ENCODE measurements at regions not wholly inside any gene's neighbourhood (a gene's known extent, or its start where the extent isn't known, plus 50 kb on each side); places are given as distances from the start of the nearest gene placed in this dataset.
A peak's percentile ranks its signal among the peaks of the same experiment; 100 is the strongest.

DNA sequence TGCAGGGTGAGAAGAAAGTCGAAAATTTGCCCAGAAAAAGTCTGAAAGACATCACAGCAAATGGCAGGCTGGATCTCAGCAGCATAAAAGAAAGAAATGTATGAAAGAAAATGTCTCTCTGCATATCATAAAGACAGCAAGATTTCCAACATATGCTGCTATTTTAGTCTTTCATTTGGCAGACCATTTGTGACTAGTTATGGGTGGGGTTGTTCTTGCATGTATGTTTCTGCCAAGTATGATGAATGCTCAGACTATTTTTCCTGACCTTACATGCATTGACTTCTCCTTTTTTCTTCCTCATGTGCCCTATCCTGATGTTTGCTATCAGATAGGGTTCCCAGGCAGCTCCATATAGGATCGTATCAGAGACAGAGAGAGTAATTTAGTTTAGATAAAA, 58.5 kb upstream of the PARD3B start:
- no peak for DNase-seq (ENCODE audit: low spot score)
- H3K4me1 ChIP-seq (ENCODE audit: insufficient read depth, poor library complexity, severe bottlenecking) = peaks cover 15% of the 10 kb centered on the region
- no peak overlapping the region for H3K4me3 ChIP-seq (ENCODE audit: severe bottlenecking)
- peak; percentile 71 for ATAC-seq (ENCODE audit: low read depth)
- no peaks in the 10 kb centered on the region for H3K27me3 ChIP-seq (ENCODE audit: insufficient read depth, poor library complexity, severe bottlenecking)
- no peak overlapping the region for H3K27ac ChIP-seq (ENCODE audit: poor library complexity, severe bottlenecking)
- H3K9me3 ChIP-seq (ENCODE audit: severe bottlenecking) = no peaks in the 10 kb centered on the region
- H3K36me3 ChIP-seq (ENCODE audit: low read depth) = no peaks in the 10 kb centered on the region
- no peak for TF ChIP-seq CTCF (IDR thresholded peaks at IDR 0.05; ENCODE audit: poor library complexity, severe bottlenecking)

GRCh38 chr2:204487447-204488229, 57.6 kb upstream of the PARD3B start:
- Histone ChIP-seq H3K36me3 (ENCODE audit: low read depth) (no peaks in the 10 kb centered on the region), H3K4me3 (ENCODE audit: severe bottlenecking) (no peak overlapping the region), H3K27me3 (ENCODE audit: insufficient read depth, poor library complexity, severe bottlenecking) (no peaks in the 10 kb centered on the region), H3K4me1 (ENCODE audit: insufficient read depth, poor library complexity, severe bottlenecking) (peaks cover 15% of the 10 kb centered on the region), H3K27ac (ENCODE audit: poor library complexity, severe bottlenecking) (no peak overlapping the region), H3K9me3 (ENCODE audit: severe bottlenecking) (no peaks in the 10 kb centered on the region)
- TF ChIP-seq CTCF (IDR thresholded peaks at IDR 0.05; ENCODE audit: poor library complexity, severe bottlenecking) = no peak
- DNase-seq (ENCODE audit: low spot score) (no peak), ATAC-seq (ENCODE audit: low read depth) (no peak)

- DNase-seq (ENCODE audit: low spot score) (no peak), ATAC-seq (ENCODE audit: low read depth) (peak; percentile 66; the same call in 2 of the 3 replicates)
- Histone ChIP-seq H3K36me3 (ENCODE audit: low read depth) (no peaks in the 10 kb centered on the region), H3K27me3 (ENCODE audit: insufficient read depth, poor library complexity, severe bottlenecking) (no peaks in the 10 kb centered on the region), H3K9me3 (ENCODE audit: severe bottlenecking) (no peaks in the 10 kb centered on the region), H3K4me1 (ENCODE audit: insufficient read depth, poor library complexity, severe bottlenecking) (peaks cover 13% of the 10 kb centered on the region), H3K4me3 (ENCODE audit: severe bottlenecking) (no peak overlapping the region), H3K27ac (ENCODE audit: poor library complexity, severe bottlenecking) (no peak overlapping the region)
- TF ChIP-seq CTCF (IDR thresholded peaks at IDR 0.05; ENCODE audit: poor library complexity, severe bottlenecking) = no peak
Observed at GRCh38 chr2:204491528-204491927, 53.7 kb upstream of the PARD3B start.

DNA sequence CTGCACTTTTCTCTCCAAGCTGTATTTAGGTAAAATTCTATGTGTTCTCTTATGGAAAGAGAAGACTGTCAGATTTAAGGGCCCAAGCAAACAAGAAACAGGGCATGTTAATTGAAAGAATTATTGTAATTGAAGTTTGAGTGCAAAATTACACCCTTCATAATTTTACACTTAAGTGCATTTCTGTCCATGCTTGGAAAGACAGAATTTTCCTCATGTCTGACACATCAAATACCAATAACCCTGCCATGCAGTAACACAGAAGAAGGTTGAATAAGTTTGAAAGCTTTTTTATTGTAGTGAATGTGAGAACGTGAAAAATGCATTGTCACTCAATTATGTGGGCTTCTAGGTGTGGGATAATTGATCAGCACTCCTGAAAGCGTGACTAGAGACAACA, 52.9 kb upstream of the PARD3B start:
- Histone ChIP-seq H3K4me3 (ENCODE audit: severe bottlenecking) (no peak overlapping the region), H3K9me3 (ENCODE audit: severe bottlenecking) (no peaks in the 10 kb centered on the region), H3K27me3 (ENCODE audit: insufficient read depth, poor library complexity, severe bottlenecking) (no peaks in the 10 kb centered on the region), H3K36me3 (ENCODE audit: low read depth) (no peaks in the 10 kb centered on the region), H3K4me1 (ENCODE audit: insufficient read depth, poor library complexity, severe bottlenecking) (peaks cover 4% of the 10 kb centered on the region), H3K27ac (ENCODE audit: poor library complexity, severe bottlenecking) (no peak overlapping the region)
- ATAC-seq (ENCODE audit: low read depth) (no peak), DNase-seq (ENCODE audit: low spot score) (no peak)
- no peak for TF ChIP-seq CTCF (IDR thresholded peaks at IDR 0.05; ENCODE audit: poor library complexity, severe bottlenecking)

DNA sequence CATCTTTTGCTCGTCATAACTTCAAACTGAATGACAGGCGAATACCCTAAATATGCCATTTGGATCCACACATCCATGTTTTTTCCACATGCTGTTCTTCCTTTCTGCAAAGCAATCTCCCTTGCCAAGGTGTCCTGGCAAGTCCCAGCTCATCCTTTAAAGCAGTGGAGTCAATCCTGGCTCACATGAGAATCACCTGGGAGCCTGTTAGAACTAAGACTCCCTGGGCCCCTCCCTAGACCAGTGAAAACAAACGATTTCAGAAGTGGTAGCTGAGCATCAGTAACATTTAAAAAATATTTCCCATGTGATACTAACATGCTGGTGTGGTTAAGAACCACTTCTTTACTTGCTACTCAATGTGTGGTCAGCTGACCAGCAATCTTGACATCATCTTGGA, 50.6 kb upstream of the PARD3B start:
- TF ChIP-seq CTCF (IDR thresholded peaks at IDR 0.05; ENCODE audit: poor library complexity, severe bottlenecking) = no peak
- Histone ChIP-seq H3K27me3 (ENCODE audit: insufficient read depth, poor library complexity, severe bottlenecking) (no peaks in the 10 kb centered on the region), H3K9me3 (ENCODE audit: severe bottlenecking) (no peaks in the 10 kb centered on the region), H3K36me3 (ENCODE audit: low read depth) (no peaks in the 10 kb centered on the region), H3K27ac (ENCODE audit: poor library complexity, severe bottlenecking) (no peak overlapping the region), H3K4me1 (ENCODE audit: insufficient read depth, poor library complexity, severe bottlenecking) (peaks cover 3% of the 10 kb centered on the region), H3K4me3 (ENCODE audit: severe bottlenecking) (no peak overlapping the region)
- no peak for DNase-seq (ENCODE audit: low spot score)
- no peak for ATAC-seq (ENCODE audit: low read depth)

Data from RWPE2 (cell line).